CD4-positive, CD25-positive, alpha-beta regulatory T cell (primary cell): ENCODE measurements at regions not wholly inside any gene's neighbourhood (a gene's known extent, or its start where the extent isn't known, plus 50 kb on each side); places are given as distances from the start of the nearest gene placed in this dataset.
"Not testable (repeated sequence)": the region's sequence is repeated elsewhere in the genome, so short reads cannot be mapped to it uniquely, and the experiment has no call there.

Experiments used
- ATAC-seq, 2 donors: fragments of 150-1000 bp; cut with Tn5 transposase; one replicate each; pipeline ENCODE4 v1.10.0; 2021; ENCODE audit warnings: low read depth in 2 of 2, moderate number of reproducible peaks in 2 of 2, moderate library complexity in 1 of 2
- DNase-seq, 3 donors: peaks; one replicate each; pipeline versions ENCODE4 v3.0.0 to v3.0.0-alpha.2; 2012 to 2022; ENCODE audit warnings: mixed read lengths in 1 of 3
- H3K27ac ChIP-seq: one replicate; pipeline ENCODE4 v1.7.0; 2013; ENCODE audit warnings: mild to moderate bottlenecking, low read length; ENCODE audit not compliant: insufficient read depth, poor library complexity, severe bottlenecking
- H3K27me3 ChIP-seq: one replicate; pipeline ENCODE4 v1.7.0; 2013; ENCODE audit warnings: low read length; ENCODE audit not compliant: control insufficient read depth, insufficient read depth
- H3K36me3 ChIP-seq: one replicate; pipeline ENCODE4 v1.7.0; 2013; ENCODE audit warnings: mild to moderate bottlenecking, low read length, moderate library complexity; ENCODE audit not compliant: control insufficient read depth, insufficient read depth
- H3K4me1 ChIP-seq: 2 replicates; pipeline ENCODE4 v1.7.0; 2013; ENCODE audit warnings: mild to moderate bottlenecking, low read length; ENCODE audit not compliant: insufficient read depth, control insufficient read depth, poor library complexity, severe bottlenecking
- H3K4me3 ChIP-seq: one replicate; pipeline ENCODE4 v1.7.0; 2013; ENCODE audit warnings: low read depth, mild to moderate bottlenecking, low read length, moderate library complexity
- H3K9me3 ChIP-seq, 2 experiments: 1 replicate in 1 of 2; 2 replicates in 1 of 2; pipeline ENCODE4 v1.7.0; 2013; ENCODE audit warnings: low read length in 2 of 2, mild to moderate bottlenecking in 1 of 2, moderate library complexity in 1 of 2; ENCODE audit not compliant: control insufficient read depth in 2 of 2
- H3K27ac Mint-ChIP-seq, 3 donors: one replicate each; pipeline ENCODE4 v1.8.0; 2020 to 2022; ENCODE audit warnings: mild to moderate bottlenecking in 3 of 3, mixed read lengths in 3 of 3, moderate library complexity in 2 of 3
- H3K27me3 Mint-ChIP-seq: one replicate; pipeline ENCODE4 v1.8.0; 2022; ENCODE audit warnings: mild to moderate bottlenecking, mixed read lengths
- H3K36me3 Mint-ChIP-seq: one replicate; pipeline ENCODE4 v1.8.0; 2020; ENCODE audit warnings: mixed read lengths
- H3K4me1 Mint-ChIP-seq, 4 donors: one replicate each; pipeline ENCODE4 v1.8.0; 2020 to 2022; ENCODE audit warnings: mixed read lengths in 4 of 4, mild to moderate bottlenecking in 1 of 4
- H3K4me3 Mint-ChIP-seq, 4 donors: one replicate each; pipeline ENCODE4 v1.8.0; 2020 to 2022; ENCODE audit warnings: mild to moderate bottlenecking in 4 of 4, mixed read lengths in 4 of 4, moderate library complexity in 3 of 4
- H3K9me3 Mint-ChIP-seq, 7 donors: one replicate each; pipeline ENCODE4 v1.8.0; 2020 to 2022; ENCODE audit warnings: mixed read lengths in 7 of 7, mild to moderate bottlenecking in 3 of 7, moderate library complexity in 2 of 7

DNA sequence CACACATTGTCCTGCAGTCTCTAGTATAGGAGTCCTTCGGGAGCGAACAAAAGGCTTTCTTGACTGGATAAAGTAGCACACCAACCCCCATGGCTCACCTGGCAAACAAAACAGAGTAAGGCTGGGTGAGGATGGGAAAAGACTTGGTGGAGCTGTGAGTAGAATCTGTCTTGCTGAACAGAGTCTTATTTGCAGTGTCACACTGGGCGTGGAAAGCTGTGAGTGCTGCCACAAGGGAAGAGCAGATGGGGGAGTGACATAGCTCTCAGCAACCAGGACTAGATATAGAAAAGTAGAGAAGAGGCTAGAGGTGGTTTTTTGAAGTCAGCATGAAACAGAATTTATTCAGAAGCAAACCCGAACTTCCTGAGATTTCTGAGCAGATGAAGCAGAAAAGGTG lies 137.2 kb upstream of the ESX1 start:
- Histone ChIP-seq H3K27me3 (no peaks in the 10 kb centered on the region), H3K4me3 (no peak overlapping the region), H3K36me3 (no peaks in the 10 kb centered on the region), H3K9me3 (no peaks in the 10 kb centered on the region), H3K27ac (no peak overlapping the region), H3K4me1 (no peaks in the 10 kb centered on the region)
- Mint-ChIP-seq H3K4me1 (no peaks in the 10 kb centered on the region), H3K9me3 (no peaks in the 10 kb centered on the region), H3K27me3 (no peaks in the 10 kb centered on the region), H3K36me3 (no peaks in the 10 kb centered on the region), H3K27ac (no peak overlapping the region), H3K4me3 (no peak overlapping the region)
- DNase-seq = no peak
- ATAC-seq = no peak

DNA sequence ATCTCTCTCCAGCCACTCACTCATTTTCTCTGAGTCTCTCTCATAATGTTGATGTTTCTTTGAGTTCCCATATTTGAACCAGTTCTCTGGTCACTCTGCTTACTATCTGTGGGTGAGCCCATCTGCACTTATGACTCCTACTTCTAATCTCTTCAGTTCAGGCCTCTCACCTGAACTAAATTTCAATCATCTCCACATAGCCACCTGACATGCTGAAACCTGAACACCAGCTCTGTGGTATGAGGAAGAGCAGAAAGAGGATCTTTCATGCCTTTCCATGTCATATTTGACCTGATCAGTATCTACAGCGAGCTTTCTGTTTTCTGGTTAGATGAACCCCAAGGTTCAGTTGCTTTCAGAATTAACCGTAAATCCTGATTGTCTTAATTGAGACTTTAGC lies 122.2 kb upstream of the ESX1 start:
- H3K9me3 ChIP-seq = no peaks in the 10 kb centered on the region
- H3K4me1 Mint-ChIP-seq = no peaks in the 10 kb centered on the region
- ATAC-seq (no peak), DNase-seq (no peak)
- H3K36me3 ChIP-seq = no peaks in the 10 kb centered on the region
- H3K4me3 ChIP-seq = no peak overlapping the region
- H3K27ac ChIP-seq = no peak overlapping the region
- H3K9me3 Mint-ChIP-seq = peaks cover 0 to 2% (median 0%) of the 10 kb centered on the region in 7 donors
- H3K4me3 Mint-ChIP-seq = no peak overlapping the region
- peaks cover 5% of the 10 kb centered on the region for H3K27me3 Mint-ChIP-seq
- H3K27ac Mint-ChIP-seq = no peak overlapping the region
- H3K4me1 ChIP-seq = no peaks in the 10 kb centered on the region
- H3K36me3 Mint-ChIP-seq = no peaks in the 10 kb centered on the region
- H3K27me3 ChIP-seq = no peaks in the 10 kb centered on the region

DNA sequence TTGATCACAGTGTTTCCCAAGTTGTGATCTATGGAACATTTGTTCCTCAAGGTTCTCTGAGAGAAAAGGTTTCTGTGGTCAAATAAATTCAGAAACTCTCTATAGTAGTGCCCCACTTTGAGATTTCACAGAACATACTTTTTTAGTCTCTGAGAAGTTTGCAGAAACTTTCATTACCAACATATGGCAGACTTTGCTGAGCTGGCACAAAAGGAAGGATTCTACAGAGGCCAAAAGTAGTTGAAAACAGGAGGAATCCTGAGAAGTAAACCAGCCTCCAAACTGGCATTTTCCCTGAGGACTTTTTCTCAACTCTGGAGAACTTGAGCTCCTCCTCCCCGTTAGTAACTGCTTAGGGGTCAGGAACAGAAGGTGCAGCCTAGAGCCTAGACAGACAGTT lies 117.8 kb upstream of the ESX1 start:
- Histone ChIP-seq H3K9me3 (no peaks in the 10 kb centered on the region), H3K27me3 (no peaks in the 10 kb centered on the region), H3K4me1 (no peaks in the 10 kb centered on the region), H3K27ac (no peak overlapping the region), H3K36me3 (no peaks in the 10 kb centered on the region), H3K4me3 (no peak overlapping the region)
- no peak for ATAC-seq
- Mint-ChIP-seq H3K4me1 (no peaks in the 10 kb centered on the region), H3K4me3 (no peak overlapping the region), H3K27me3 (no peaks in the 10 kb centered on the region), H3K27ac (no peak overlapping the region), H3K36me3 (no peaks in the 10 kb centered on the region), H3K9me3 (no peaks in the 10 kb centered on the region)
- DNase-seq = no peak

DNA sequence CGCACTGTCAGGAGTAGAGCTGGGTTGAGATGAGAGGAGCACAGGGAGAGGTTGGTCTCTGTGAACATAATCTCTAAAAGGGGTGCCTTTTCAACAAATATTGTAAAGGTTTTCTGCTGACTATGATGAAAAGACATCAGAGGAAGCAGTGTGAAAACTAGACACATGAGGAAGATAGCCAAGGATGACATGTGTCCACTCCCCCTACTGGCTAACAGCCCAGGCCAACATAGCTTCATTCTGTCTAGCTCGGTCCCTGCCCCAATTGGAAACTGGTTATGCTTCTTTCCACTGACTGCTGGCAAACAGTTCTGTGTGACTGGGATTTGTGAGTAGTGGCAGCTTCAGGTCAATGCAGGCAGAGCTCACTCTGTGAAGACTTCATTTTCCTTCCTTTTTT lies 115.4 kb upstream of the ESX1 start:
- Mint-ChIP-seq H3K4me1 (no peaks in the 10 kb centered on the region), H3K9me3 (no peaks in the 10 kb centered on the region), H3K4me3 (no peak overlapping the region), H3K27ac (no peak overlapping the region), H3K27me3 (no peaks in the 10 kb centered on the region), H3K36me3 (no peaks in the 10 kb centered on the region)
- no peaks in the 10 kb centered on the region for H3K4me1 ChIP-seq
- no peak overlapping the region for H3K27ac ChIP-seq
- ATAC-seq = no peak
- no peaks in the 10 kb centered on the region for H3K27me3 ChIP-seq
- H3K4me3 ChIP-seq = no peak overlapping the region
- H3K36me3 ChIP-seq = no peaks in the 10 kb centered on the region
- DNase-seq = no peak
- no peaks in the 10 kb centered on the region for H3K9me3 ChIP-seq

DNA sequence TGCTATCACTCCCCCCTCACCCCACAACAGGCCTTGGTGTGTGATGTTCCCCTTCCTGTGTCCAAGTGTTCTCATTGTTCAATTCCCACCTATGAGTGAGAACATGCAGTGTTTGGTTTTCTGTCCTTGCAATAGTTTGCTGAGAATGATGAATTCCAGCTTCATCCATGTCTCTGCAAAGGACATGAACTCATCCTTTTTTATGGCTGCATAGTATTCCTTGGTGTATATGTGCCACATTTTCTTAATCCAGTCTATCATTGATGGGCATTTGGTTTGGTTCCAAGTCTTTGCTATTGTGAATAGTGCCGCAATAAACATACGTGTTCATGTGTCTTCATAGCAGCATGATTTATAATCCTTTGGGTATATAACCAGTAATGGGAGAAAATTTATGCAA lies 106.0 kb upstream of the ESX1 start:
- not testable (repeated sequence) for H3K27me3 Mint-ChIP-seq, H3K27ac ChIP-seq, H3K4me1 Mint-ChIP-seq

DNA sequence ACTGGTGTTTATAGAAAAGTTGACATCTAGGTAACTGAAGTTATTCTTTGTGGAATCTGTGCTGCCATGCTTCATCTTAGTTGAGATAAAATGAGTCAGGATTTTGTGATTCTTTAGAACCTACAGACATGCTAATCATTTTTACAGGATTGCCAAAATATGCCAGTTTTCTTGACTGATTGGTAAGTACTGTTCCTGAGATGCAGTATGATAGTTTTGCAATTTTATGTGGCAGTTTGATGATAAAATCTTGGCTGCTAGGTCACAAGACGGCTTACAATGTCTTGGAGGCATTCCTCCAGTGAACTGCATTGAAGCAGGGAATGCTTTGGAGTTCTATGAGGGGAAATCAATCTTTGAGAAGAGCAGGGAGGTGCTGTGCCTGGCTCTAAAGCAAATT lies 104.4 kb upstream of the ESX1 start:
- DNase-seq = no peak
- H3K27ac ChIP-seq = no peak overlapping the region
- no peaks in the 10 kb centered on the region for H3K4me1 ChIP-seq
- ATAC-seq = no peak
- H3K27ac Mint-ChIP-seq = no peak overlapping the region
- no peaks in the 10 kb centered on the region for H3K9me3 ChIP-seq
- no peaks in the 10 kb centered on the region for H3K27me3 ChIP-seq
- no peaks in the 10 kb centered on the region for H3K36me3 Mint-ChIP-seq
- H3K4me3 Mint-ChIP-seq = no peak overlapping the region
- no peaks in the 10 kb centered on the region for H3K4me1 Mint-ChIP-seq
- no peaks in the 10 kb centered on the region for H3K36me3 ChIP-seq
- peaks cover 0 to 4% (median 0%) of the 10 kb centered on the region in 7 donors for H3K9me3 Mint-ChIP-seq
- H3K4me3 ChIP-seq = no peak overlapping the region
- H3K27me3 Mint-ChIP-seq = no peaks in the 10 kb centered on the region

More for the DNA sequence above, 106.0 kb upstream of the ESX1 start:
- not testable (repeated sequence) for H3K9me3 ChIP-seq, H3K36me3 ChIP-seq, H3K4me3 ChIP-seq, H3K36me3 Mint-ChIP-seq, DNase-seq, H3K4me3 Mint-ChIP-seq, H3K4me1 ChIP-seq, H3K27me3 ChIP-seq, ATAC-seq, H3K27ac Mint-ChIP-seq, H3K9me3 Mint-ChIP-seq

DNA sequence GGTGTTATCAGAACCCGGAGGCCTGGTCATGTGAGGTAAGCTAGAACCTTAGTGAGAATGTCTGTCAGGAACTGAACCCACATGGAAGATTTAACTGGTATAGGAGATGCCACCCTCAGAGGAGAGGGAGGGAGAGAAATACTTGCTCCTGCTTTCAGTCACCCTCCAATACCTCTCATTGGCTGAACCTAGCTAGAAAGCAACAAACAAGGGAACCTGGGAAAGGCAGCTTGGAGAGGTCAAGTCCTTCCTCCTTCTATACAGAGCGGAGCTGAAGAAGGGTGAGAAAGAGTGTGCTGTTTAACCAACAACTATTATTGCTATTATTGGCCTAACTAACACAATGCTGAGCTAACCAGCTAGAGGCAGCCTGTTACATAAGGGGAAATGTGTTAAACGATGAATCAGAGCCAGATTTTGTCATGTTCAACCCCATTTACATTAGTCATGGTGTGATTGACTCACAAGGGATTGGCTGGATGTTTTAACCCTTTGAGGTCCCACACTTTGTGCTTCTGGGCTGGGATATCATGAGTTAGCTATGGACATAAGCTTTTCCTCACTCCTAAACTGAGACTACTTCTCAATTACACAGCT lies 96.5 kb upstream of the ESX1 start:
- no peak for ATAC-seq
- no peaks in the 10 kb centered on the region for H3K4me1 Mint-ChIP-seq
- Histone ChIP-seq H3K27me3 (no peaks in the 10 kb centered on the region), H3K36me3 (no peaks in the 10 kb centered on the region), H3K27ac (no peak overlapping the region), H3K4me3 (no peak overlapping the region), H3K4me1 (no peaks in the 10 kb centered on the region), H3K9me3 (no peaks in the 10 kb centered on the region)
- no peak for DNase-seq
- H3K36me3 Mint-ChIP-seq = no peaks in the 10 kb centered on the region
- H3K9me3 Mint-ChIP-seq = peaks cover 0 to 4% (median 0%) of the 10 kb centered on the region in 7 donors
- peaks cover 8% of the 10 kb centered on the region for H3K27me3 Mint-ChIP-seq
- no peak overlapping the region for H3K4me3 Mint-ChIP-seq
- no peak overlapping the region for H3K27ac Mint-ChIP-seq

DNA sequence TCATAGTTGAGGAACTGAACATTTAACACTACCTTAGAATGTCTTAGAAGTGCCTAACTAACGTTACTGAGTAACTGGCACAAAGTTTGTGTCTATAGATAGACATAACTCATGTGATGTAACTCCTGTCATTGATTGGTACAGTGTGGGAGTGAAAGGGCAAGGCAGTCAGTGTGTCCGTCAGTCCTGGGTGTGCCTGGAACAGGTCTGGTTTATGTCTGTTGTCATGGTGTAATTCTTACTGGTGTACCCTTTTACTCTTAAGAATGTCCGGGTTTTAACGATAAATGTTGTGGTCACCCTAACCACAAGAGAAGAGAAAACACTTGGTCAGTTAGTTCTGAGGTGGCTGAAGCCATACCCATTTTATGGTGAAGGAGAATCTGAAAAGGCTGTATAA lies 93.1 kb upstream of the ESX1 start:
- Histone ChIP-seq H3K36me3 (no peaks in the 10 kb centered on the region), H3K4me3 (no peak overlapping the region), H3K27ac (no peak overlapping the region), H3K27me3 (no peaks in the 10 kb centered on the region), H3K9me3 (no peaks in the 10 kb centered on the region), H3K4me1 (no peaks in the 10 kb centered on the region)
- no peak for ATAC-seq
- Mint-ChIP-seq H3K27ac (no peak overlapping the region), H3K4me3 (no peak overlapping the region), H3K36me3 (no peaks in the 10 kb centered on the region), H3K27me3 (peaks cover 8% of the 10 kb centered on the region), H3K4me1 (peaks cover 0 to 5% (median 3%) of the 10 kb centered on the region in 4 donors), H3K9me3 (peaks cover 0 to 5% (median 0%) of the 10 kb centered on the region in 7 donors)
- DNase-seq = no peak
